Mesendoderm (in vitro differentiated cells): ENCODE measurements at regions not wholly inside any gene's neighbourhood (a gene's known extent, or its start where the extent isn't known, plus 50 kb on each side); places are given as distances from the start of the nearest gene placed in this dataset. TPM values are rescaled to one million over a fixed set of nuclear protein-coding genes. Genes with fewer than 3 reads are reported as not detected.
"Not testable (repeated sequence)": the region's sequence is repeated elsewhere in the genome, so short reads cannot be mapped to it uniquely, and the experiment has no call there.

Experiments used
- DNase-seq: peaks from one replicate; pipeline ENCODE4 v3.0.0; 2013
- H2AK5ac ChIP-seq: 2 replicates; pipeline ENCODE4 v1.6.1; 2013; ENCODE audit warnings: low read length, inconsistent platforms
- H2BK120ac ChIP-seq: 2 replicates; pipeline ENCODE4 v1.6.1; 2013; ENCODE audit warnings: low read depth, mild to moderate bottlenecking, low read length, moderate library complexity, mixed read lengths
- H2BK15ac ChIP-seq: replicated peaks from 2 replicates; pipeline ENCODE4 v1.6.1; 2013; ENCODE audit warnings: low read depth, mild to moderate bottlenecking, moderate library complexity
- H2BK5ac ChIP-seq: 2 replicates; pipeline ENCODE4 v1.6.1; 2013; ENCODE audit warnings: low read length, inconsistent platforms
- H3K18ac ChIP-seq: 2 replicates; pipeline ENCODE4 v1.6.1; 2013; ENCODE audit warnings: mild to moderate bottlenecking, low read length, mixed read lengths
- H3K23ac ChIP-seq: one replicate; pipeline ENCODE4 v1.6.1; 2013; ENCODE audit warnings: low read length
- H3K27ac ChIP-seq: 2 replicates; pipeline ENCODE4 v1.5.1; 2013; ENCODE audit warnings: low read depth, mild to moderate bottlenecking, inconsistent platforms, low read length, moderate library complexity
- H3K27me3 ChIP-seq: 2 replicates; pipeline ENCODE4 v1.6.1; 2013; ENCODE audit warnings: low read length, control low read depth, mild to moderate bottlenecking, inconsistent platforms; ENCODE audit not compliant: insufficient read depth, poor library complexity
- H3K36me3 ChIP-seq: 2 replicates; pipeline ENCODE4 v1.6.1; 2013; ENCODE audit warnings: low read length, inconsistent platforms; ENCODE audit not compliant: control insufficient read depth, insufficient read depth
- H3K4ac ChIP-seq: one replicate; pipeline ENCODE4 v1.6.1; 2013; ENCODE audit warnings: low read depth, mild to moderate bottlenecking, low read length, moderate library complexity
- H3K4me1 ChIP-seq: 2 replicates; pipeline ENCODE4 v1.6.1; 2013; ENCODE audit warnings: low read depth, low read length, inconsistent platforms; ENCODE audit not compliant: control insufficient read depth
- H3K4me2 ChIP-seq: 2 replicates; pipeline ENCODE4 v1.6.1; 2013; ENCODE audit warnings: low read length
- H3K4me3 ChIP-seq: 2 replicates; pipeline ENCODE4 v1.5.1; 2013; ENCODE audit warnings: mild to moderate bottlenecking, low read length
- H3K56ac ChIP-seq: one replicate; pipeline ENCODE4 v1.6.1; 2013; ENCODE audit warnings: low read length
- H3K79me1 ChIP-seq: 2 replicates; pipeline ENCODE4 v1.6.1; 2013; ENCODE audit warnings: low read length, inconsistent platforms
- H3K79me2 ChIP-seq: 2 replicates; pipeline ENCODE4 v1.6.1; 2013; ENCODE audit warnings: mild to moderate bottlenecking, low read length; ENCODE audit not compliant: control insufficient read depth, insufficient read depth
- H3K9ac ChIP-seq: 2 replicates; pipeline ENCODE4 v1.6.1; 2013; ENCODE audit warnings: low read length, inconsistent platforms
- H4K5ac ChIP-seq: one replicate; pipeline ENCODE4 v1.6.1; 2013; ENCODE audit warnings: low read length
- H4K8ac ChIP-seq: one replicate; pipeline ENCODE4 v1.6.1; 2013; ENCODE audit warnings: low read depth, mild to moderate bottlenecking, control low read depth, low read length, moderate library complexity
- WGBS: extraction: QIAGEN DNeasy Blood & Tissue Kit; methylation state at CpG from one replicate; pipeline ENCODE4 v1.1.7; 2013; ENCODE audit warnings: low lambda C conversion rate, missing lambda C conversion rate; ENCODE audit not compliant: insufficient coverage; ENCODE audit errors: extremely low coverage; 5-methylcytosine and 5-hydroxymethylcytosine counted together
- small RNA-seq: library from polyadenylated mRNA; stranded (forward); fragments of <200 nt; extraction: miRNeasy Mini kit (QIAGEN cat#:217004); gene quantifications from one replicate; pipeline ENCODE3, GENCODE V24; 2013; ENCODE audit not compliant: insufficient read depth

- not testable (repeated sequence) for H3K79me1 ChIP-seq, H2BK120ac ChIP-seq, H3K56ac ChIP-seq, H3K36me3 ChIP-seq, H3K79me2 ChIP-seq, H3K4me2 ChIP-seq, H3K9ac ChIP-seq, H3K18ac ChIP-seq, H3K4me1 ChIP-seq, H2BK5ac ChIP-seq, H3K4ac ChIP-seq, H2BK15ac ChIP-seq, DNase-seq, H4K8ac ChIP-seq, H3K27me3 ChIP-seq, H3K27ac ChIP-seq, H2AK5ac ChIP-seq, H4K5ac ChIP-seq, H3K23ac ChIP-seq, H3K4me3 ChIP-seq
- WGBS: no CpG with 5 or more reads among the region's 28 CpGs
These were observed 357.3 kb downstream of the ZNF37A start for GRCh38 chr10:38451306-38451967.

Small RNAs in the stretch of these regions (small RNA-seq; reads per million reads assigned to genes)
- gene AL117339.3: not detected
- gene RNU6-1118P: not detected
